HG02870 (cell line): ENCODE measurements at regions not wholly inside any gene's neighbourhood (a gene's known extent, or its start where the extent isn't known, plus 50 kb on each side); places are given as distances from the start of the nearest gene placed in this dataset.

Source experiments
- ATAC-seq: cut with Tn5 transposase; IDR thresholded peaks from one replicate; pipeline ENCODE4 v1.9.1; 2021; ENCODE audit warnings: mild to moderate bottlenecking, moderate library complexity; ENCODE audit not compliant: unreplicated experiment

DNA sequence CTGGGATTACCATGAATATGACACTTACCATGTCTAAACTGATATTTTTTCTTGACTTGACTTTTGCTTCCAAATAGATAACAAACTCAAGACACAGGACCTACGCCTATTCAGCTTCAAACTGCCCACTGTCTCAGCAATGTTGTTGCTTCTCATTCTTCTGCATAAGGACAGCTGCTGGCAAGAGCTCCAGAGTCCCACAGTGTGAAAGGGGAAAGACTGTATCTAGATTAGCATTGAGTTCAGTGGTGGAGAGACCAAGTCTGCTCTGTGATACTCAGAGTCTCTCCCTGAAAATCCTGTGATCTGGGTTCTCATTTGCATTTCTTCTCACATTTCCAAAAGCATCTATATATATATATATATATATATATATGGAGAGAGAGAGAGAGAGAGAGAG is 247.9 kb upstream of the NT5C1B start:
- no peak for ATAC-seq

DNA sequence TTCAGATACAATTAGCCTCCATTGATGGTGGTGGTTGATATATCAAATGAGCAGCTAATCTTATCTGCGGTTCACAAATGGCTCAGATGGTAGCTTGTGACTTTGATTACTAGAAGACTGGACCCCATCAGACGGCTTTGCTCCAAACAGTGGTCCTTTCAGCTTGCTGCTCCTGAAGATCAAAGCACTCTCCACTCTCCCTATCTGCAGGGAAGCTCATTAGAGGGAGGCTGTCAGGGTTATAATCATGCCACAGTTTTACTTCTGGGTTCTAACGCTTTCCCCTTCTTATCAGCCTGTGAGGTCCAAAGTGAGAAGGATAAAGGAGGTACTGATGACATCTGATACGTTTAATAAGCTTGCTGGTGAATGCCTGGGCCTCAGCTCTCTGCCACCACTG is 247.1 kb upstream of the NT5C1B start:
- ATAC-seq = no peak

DNA sequence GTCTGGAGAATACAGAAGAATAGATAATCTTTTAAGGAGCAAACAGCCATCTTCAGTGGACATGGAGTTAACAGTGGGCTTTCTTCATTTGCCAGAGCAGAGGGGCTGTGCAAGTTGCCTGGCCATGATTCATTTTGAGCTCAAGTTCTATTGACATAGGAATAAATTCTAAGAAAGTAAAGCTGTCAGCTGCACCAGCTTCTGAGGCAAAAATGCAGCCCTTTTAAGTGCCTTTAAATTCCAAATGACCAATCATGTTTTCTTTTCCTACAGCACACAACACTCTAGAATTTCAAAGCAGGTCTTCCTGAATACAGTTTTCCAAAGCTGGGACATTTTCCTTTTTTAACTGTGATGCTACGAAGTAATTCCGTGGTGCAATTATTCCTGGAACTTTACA is 246.4 kb upstream of the NT5C1B start:
- ATAC-seq = no peak

DNA sequence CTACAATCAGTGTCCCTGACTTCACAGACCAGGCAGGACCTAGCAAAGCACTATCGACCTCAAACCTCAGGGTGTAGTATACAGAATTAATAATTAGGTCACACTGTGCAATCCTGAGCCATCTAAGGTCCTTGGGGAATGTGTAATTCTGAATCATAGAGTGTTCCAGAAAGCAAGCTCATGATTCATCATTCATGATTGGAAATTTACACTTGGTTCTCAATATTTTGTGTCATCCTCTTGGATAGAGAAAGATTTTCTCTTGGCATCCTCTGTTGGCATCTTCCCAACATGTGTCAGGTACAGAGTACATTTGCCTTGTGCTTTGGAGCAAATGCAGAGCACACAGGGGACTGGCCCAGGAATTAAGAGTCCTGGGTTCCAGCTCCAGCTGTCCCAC is 245.0 kb upstream of the NT5C1B start:
- no peak for ATAC-seq

DNA sequence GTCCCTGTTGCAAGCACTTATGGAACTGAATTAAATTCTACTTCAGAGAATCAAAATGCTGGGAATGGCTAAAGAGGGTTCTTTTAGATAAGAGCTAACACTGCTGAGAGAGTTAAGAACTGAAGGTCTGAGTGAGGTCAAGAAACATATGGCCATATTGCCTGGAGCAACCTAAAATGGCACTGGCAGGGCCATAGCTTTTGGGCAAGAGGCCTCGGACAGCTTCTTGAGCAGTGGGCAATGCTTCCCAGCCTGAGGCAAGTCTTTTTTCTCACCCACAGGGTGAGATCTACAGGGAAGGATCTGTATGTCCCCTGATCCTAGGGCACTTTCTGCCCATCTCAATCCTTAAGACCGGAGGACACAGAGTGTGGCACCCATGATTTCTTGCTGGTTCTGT is 244.6 kb upstream of the NT5C1B start:
- no peak for ATAC-seq

DNA sequence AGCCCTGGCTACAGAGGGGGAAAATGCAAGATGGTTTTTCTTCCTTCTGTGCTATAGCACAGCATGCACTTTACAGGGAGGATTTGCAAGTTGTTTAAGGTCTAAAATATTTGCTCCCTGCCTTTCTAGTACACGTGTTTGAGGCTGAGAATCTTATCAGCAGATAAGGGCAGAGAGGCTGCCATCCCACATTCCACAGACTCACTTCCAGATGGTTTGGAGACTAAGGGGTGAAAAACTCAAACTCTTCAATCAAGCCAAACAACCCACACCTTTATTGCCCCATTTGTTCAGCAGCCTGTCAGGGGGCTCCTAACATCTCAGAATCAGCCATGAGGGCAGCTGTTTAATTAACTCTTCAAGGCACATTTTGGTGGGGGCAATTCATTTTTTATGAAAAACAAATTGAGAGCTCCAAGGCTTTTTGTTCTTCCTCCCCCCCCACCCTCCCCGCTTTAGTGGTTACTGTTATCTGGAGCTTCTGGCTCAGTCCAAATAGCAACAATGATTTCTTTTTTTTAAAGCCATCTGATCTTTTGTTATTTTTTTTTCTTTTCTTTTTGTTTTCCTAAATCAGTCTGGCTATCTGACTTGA is 242.6 kb upstream of the NT5C1B start:
- ATAC-seq = no peak

DNA sequence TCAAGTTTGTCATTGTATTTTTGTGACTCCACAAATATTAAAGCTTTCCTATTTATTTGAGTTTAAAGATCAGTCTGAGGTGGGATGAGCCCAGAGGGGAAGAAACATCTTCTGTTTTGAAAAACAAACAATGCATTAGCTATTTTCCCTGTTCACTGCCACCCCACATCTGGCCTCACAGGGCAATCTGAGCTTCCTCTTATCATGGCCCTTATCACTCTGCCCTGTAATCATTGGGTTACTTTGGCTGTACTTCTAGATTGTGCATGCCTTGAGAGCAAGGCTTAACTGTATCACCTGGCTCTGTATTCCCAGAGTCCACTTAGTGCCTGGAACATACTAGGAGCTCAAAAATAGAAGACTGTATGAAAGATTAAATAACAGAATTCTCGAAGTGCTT is 241.6 kb upstream of the NT5C1B start:
- no peak for ATAC-seq

DNA sequence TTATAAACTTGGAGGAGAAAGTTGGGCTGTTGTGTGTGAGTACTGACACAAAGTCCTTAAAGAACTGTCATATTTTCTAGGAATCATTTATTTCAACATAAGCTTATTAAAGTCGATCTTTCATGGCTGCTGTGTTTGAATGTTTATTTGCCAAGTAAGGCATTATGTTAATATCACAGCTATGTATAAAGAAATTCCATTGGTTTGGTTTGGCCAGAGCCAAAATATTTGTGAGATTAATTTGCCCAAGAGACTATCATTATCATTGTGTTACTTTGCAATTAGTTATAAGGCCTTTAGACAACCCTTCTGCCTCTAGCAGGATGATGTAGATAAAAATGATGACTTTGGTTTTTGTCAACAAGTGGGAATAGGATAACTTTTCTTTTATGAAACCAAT is 240.6 kb upstream of the NT5C1B start:
- no peak for ATAC-seq

DNA sequence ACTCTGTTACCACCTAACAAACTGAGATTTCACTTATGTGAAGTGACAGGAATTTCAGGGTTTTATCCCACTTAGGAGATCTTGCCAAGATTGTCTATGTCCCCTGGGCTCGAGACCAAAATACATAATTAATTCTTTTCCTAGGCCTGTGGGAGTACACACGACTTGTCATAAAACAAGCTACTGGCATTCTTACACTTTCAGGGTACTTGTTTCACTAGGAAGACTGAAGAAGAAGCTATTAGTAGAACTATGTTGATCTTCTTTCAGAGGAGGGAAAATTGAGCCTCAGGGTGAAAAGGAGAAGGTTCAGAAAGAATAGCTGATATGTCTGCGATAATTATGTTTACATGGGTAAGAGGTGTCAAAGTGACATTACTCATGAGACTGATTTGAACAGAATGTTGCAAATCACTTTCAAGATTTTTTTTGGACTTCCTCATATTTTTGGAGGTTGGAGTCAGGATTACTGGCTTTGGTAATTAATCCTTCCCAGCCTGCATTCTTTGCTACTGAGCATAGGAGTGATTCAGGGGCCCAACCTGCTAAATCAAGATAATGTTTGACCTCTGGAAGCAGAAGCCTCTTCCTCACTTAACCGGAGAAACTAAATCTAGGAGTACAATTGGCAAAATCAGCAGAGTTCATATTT is 240.0 kb upstream of the NT5C1B start:
- ATAC-seq = no peak

DNA sequence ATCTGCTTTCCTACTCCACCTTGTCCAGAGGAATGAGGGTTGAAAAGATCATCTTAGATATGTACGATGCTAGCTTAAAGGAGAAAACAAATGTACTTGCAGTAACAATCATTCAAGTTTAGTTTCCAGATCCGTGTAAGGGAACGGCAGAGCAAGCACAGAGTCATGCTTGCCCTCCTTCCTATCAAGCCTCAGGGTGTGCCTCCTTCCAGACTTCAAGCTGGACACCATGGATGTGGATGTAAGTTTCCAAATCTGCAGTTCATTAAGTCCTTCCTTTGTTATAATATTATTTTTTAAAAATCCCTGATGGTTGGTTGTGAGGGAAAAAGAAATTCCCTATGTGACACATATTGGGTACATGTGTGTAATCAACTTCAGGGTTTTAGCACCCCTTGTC is 238.9 kb upstream of the NT5C1B start:
- ATAC-seq = no peak

DNA sequence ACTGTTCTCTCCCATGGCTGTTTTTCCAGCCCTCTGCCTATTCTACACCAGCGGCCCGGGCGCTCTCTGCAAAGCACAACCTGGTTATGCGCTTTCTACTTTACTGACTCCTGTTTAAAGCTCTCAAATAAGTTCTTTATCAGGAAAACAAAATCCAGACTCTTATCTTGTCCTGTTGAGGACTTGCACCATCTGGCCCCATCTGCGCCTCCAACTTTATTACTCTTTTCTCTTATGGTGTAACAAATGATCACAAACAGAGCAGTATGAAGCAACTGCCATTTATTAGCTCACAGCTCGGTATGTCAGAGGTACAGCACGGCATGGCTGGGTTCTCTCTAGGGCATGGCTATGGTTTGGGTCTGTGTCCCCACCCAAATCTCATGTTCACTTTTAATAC is 236.5 kb upstream of the NT5C1B start:
- ATAC-seq = no peak

DNA sequence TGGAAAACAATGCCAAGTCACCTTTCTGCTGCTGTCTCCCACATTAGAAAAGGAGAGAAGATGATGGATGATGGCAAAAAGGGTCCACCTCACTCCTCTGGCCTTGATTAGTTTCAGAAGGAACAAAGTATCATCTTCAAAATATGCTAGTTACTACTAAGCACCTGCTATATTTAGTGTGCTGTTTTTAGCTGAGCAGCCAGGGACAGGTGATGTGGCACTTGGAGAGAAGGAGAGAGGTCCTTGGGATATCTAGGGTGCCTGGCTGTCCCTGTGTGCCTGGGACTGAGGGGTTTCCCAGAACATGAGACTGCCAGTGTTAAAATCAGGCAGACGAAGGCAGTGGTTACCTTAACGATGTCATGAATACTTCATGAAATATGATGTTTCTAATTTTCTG is 235.5 kb upstream of the NT5C1B start:
- no peak for ATAC-seq

DNA sequence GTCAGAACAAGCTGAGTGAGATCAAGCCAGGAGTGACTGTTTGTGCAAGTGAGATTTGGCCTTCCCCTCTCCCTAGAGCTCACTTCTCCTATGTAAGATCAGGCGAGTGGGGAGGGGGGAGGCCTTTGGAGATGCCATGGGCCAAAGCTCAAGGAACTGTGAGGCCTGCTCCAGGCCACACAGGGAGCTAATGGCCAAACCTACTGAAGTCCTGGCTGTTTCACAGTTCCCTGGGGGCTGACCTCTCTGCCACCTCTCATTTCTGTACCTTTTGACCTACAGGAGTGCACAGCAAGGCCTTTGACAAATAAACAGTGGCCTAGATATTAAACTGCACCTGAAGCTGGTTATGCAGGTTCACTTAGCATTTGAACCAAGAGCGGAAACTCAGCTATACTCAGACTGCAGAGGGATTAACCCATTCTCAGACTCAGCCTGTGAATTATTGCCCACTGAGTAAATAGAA is 235.0 kb upstream of the NT5C1B start:
- no peak for ATAC-seq

DNA sequence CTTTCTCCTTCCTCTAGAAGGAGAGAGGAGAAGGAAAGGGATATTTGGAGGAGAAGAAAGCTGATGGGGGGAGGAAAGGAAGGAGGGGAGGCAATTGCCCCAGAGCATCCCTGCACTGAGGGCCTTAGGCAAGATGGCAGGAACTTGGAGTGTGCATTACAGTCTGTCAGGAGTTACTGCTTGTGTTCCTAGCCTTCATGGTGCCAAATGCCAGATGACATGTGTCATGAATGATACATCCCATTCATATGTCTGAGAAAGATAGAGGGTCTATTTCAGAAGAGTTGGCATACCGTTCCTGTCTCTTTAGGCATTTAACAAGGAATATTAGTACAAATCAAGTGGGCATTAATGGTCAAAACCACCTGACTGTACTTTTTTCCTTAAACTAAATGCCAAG is 232.1 kb upstream of the NT5C1B start:
- ATAC-seq = no peak

DNA sequence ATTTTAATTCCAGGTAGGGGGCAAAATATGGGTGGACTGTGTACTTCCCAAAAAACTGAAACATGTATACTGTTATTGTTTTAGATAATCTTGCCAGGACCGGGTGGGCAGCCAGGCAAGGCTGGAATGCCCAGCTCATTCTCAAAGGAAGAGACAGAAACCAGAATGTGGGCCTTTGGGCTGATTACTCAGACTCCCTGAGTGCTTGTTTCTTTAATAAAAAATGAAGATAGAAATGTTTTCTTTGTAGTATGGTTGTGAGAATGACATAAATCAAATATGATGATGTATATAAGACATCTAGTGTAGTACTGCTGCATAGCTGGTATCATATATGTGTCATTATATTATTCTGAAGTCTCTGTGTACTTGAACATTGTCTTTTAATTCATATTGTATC is 231.6 kb upstream of the NT5C1B start:
- no peak for ATAC-seq

DNA sequence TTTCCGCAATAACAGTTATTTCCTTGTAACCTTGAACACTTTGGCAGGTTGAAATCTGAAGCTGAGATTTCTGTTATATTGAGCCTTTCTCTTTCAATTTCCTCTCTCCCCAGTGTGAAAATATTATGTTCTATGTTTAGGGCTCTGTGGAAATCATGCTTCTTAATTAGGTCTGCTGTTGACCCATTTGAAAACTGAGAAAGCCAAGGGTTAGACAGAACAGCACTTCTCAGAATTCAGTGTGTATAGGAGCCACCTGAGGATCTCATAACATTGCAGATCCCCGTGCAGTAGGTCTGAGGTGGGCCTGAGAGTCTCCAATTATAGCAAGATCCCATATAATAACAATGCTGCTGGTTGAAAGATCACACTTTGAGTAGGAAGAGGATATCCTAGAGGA is 230.2 kb upstream of the NT5C1B start:
- peak; percentile 66 for ATAC-seq

DNA sequence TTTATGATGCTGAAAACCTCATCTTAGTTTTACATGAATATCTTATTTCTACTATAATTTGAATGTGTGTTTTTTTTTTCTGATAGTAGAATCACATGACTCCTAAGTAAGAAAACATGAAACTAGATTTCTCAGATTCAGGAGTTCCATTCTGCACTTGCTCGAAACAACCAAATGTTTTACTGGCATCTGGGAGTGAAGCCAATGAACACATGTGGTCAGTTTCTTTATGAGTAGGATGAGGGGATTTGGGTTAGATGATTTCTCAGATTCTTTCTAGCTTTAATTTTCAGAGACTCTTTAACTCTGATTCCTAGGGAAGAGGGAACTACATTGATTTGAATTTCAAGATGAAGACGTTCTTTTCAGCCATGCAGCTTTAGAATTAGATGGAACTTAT is 225.0 kb upstream of the NT5C1B start:
- ATAC-seq = no peak

DNA sequence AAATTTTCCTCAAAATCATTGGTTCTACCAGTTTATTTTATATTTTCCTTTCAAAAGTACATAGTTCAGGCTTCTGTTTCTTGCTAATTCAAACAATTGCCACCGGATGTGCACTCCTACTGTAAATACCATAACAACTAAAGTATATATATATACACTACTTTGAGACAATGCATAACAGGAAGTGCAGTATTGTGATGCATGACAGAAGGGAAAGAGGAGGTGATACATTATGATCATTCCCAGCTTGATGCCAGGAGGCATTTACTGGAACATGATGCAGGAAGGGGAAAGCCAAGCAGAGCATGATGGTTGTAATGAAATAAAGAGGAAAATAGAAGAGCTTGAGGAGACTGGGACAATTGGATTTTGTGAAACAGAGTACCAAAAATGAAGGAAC is 215.2 kb upstream of the NT5C1B start:
- no peak for ATAC-seq

DNA sequence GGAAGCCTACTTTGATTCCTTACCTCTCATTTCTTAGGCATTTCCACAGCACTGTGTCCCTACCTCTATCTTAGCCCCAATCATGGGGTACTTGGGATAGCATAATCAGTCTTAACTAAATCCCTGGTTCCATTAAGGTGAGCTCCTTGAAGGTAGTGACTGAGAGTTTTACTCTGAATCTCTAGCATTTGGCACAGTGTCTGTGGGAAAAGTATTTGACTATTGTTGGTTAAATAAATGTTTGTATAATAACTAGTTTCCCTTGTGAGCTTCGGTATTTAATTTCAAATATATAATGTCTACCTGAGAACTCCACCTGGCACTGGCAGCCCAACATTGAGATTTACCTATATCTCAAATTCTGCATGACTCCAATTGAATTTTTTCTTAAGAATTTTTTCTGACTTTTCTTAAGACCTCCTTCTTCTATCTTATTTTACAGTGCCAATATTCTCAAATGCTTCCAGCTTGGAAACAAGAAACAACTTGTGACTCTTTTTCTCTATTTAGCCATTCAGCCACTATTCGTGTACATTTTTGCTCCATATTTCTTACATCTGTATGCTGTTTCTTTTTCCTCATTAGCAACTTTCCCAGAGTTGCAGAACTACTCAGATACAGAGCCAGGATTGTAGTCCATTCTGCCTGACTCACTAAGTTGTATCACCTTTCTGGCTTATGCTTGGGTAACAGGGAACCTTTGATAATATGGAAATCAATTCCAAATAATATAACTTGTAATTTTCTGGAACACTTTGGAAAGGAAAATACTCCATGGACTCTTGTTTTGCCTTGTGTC is 214.0 kb upstream of the NT5C1B start:
- no peak for ATAC-seq

DNA sequence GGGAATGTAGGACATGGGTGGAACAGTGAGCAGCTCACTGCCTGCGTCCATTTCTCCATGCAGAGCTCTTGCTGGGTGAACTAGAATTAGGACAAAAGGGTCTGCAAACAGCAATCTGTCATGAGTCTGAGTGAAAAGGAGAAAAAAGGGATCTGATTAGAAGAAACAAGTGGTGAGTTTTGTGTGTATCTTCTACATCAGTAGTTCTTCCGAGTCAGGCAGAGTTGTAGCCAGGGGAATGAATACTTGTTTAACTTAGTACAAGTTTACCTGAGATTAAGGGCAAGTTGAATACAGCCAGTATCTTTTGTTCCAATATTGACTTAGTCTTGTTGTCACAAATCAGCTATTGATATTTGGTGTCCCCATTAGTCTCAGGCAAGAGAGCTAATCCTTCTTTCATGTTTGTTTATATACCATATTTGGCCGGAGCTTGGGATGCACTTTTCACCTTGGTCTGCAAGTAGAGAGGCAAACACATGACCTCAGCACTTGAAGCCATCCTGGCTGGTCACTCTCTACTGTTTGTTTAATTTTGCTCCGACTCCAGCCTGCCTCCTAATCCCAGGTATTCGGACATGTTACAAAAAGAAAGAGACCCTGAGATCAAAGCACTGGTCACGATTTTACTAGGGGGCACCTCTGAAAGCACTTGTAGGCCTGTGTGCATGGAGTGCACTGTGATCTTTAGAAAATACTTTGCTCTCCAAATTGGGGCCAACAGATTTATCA is 211.0 kb upstream of the NT5C1B start:
- ATAC-seq = no peak

DNA sequence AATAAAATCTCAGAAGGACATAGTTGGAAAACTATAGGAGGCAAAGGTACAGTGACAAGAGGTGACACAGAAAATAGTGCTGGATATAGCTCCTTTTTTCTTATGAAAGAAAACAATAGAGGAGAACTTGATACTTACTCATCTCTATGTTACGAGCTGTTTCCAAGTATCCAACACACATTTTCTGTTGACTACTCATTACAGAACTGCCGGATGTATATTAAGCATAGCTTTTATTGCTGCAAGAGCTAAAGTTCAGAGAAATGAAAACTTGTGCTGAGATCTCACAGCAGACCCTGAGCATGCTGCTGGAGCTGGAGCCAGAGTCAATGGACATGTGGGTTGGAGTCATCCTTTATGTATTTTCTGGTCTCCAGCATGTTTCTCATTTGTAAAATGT is 210.0 kb upstream of the NT5C1B start:
- no peak for ATAC-seq
